ENCODE measurements at regions not wholly inside any gene's neighbourhood (a gene's known extent, or its start where the extent isn't known, plus 50 kb on each side); places are given as distances from the start of the nearest gene placed in this dataset.
A peak's percentile ranks its signal among the peaks of the same experiment; 100 is the strongest.

DNA sequence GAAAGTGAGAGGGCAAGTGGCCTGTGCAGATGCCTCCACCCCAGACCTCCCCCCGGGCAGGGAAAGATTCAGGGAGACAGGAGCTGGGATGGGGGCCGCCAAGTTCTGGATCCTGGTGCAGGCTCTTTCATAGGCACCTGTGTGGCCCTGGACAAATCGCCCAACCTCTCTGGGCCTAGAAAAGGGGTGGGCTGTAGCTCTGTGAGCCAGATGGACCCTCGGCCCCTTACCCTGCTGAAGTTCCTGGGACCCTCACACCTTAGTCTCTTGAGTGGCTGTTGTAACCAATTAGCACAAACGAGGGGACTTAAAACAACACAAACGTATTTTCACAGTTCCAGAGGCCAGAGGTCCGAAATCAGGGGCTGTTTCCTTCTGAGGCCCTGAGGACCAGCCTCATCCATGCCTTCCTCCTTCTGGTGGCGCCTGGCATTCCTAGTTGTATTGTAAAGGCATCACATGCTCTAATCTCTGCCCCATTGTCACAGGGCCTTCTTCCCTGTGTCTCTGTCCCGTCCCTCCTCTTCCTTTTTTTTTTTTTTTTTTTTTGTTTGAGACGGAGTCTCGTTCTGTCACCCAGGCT is 352.6 kb downstream of the SEC14L1 start:
- DNase-seq, result peak; percentile 47 to 76

DNA sequence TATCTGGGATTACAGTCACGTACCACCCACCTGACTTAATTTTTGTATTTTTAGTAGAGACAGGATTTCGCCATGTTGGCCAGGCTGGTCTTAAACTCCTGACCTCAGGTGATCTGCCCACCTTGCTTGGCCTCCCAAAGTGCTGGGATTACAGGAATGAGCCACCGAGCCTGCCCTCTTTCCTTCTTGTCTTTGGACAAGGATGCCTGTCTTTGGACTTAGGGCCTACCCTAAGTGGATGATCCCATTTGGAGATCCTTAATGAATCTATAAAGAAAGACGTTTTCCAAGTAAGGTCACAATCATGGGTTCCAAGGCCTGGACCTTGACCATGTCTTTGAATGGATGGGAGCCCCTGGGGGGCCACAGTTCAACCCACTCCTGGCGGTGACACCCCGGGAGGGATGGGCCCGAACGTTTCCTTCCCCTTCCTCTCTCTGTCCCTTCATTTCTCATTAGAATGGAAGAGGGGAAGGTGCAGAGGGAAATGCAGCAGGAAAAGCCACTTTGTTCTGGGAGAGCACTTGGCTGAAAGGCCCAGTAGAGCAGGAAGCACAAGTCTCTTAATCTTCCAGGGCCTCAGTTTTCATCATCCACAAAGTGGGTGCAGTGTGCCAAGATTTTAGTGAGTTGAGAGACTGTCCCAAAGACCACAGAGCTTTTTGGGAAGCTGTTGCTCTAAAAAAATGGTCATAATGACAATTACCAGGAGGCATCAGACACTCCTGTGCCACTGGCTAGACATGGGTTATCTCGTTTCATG is 353.3 kb downstream of the SEC14L1 start:
- peak in 1 of 2 donors; percentile 5 for DNase-seq

DNA sequence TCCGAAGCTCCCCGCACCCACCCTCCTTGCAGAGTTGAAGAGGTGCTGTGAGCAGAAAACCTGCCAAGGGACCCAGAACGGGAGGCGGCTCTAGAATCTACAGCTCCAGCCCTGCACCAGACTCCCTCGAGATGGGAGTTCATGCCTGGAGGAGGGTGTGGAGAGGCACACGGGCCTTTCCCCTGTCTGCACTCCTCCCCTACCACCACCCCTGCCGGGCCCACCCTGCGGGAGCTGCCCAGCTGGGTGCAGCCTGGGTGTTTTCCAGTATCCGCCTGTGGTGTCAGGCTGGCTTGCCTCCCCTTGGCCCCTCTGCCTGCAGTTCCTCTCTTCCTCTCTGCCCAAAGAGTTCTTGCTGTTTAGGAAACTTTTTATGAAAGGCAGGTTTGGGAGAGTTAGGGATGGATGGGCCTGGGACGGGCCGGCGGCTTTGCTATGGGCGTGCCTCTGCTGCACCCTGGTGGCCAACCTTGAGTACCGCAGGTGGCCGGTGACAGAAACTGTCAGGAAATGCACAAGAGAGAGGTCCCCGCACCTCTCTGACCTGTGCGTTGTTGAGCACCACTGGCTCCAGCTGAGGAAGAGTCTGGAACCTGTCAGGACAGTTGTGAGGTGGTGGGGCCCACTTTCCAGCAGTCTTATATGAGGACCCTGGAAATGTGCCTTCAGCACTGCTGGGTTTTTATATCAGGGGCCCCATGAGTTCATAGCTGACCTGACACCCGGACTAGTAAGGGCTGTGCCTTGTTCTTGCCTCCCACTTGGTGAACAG is 354.1 kb downstream of the SEC14L1 start:
- peak; percentile 44 to 86 for DNase-seq

- no peak for DNase-seq
These were observed 354.8 kb downstream of the SEC14L1 start for GRCh38 chr17:77495575-77495974.

GRCh38 chr17:77496401-77496801 is 355.6 kb downstream of the SEC14L1 start:
- no peak for DNase-seq

- no peak for DNase-seq
These were observed 356.2 kb downstream of the SEC14L1 start for GRCh38 chr17:77496831-77497577.

DNA sequence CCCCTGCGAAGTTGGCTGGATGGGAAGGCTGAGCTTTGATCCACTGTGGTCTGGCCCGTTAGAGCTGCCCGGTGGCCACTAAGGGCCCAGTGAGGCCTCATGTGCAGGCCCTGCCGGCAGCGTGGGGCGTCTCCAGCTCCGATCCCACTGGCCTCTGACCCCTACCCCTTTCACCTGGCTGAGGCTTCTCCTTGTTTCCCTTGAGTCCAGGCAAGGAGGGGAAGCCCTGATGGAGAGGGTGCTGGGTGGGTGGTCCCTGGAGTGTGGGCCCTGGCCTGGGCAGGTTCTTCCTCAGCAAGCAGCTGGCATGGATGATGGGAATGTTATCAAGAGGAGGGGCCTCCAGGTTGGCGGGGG is 356.8 kb downstream of the SEC14L1 start:
- no peak for DNase-seq

DNA sequence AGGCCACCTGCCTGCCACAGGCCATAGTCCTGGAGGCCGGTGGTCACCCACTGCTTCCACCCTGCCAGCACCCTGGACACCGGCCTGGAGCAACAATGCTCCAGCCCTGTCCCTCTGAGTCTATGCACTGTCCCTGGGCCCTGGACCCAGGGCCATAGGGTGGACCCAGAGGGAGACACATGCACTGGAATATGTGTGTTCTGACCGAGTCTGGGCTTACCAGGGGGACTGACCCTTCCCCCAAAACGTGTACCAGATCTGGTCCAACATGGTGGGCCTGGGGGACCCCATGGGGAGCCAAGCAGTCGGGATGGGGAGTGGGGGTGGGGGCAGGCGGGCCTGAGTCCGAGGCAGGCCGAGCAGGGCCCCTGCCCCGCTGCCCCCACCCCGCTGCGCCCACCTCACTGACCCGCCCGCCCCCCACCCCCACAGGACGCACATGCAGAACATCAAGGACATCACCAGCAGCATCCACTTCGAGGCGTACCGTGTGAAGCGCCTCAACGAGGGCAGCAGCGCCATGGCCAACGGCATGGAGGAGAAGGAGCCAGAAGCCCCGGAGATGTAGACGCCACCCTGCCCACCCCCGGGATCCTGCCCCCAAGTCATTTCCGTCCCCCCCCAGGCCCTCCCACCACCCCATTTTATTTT is 357.4 kb downstream of the SEC14L1 start:
- DNase-seq, result no peak

DNA sequence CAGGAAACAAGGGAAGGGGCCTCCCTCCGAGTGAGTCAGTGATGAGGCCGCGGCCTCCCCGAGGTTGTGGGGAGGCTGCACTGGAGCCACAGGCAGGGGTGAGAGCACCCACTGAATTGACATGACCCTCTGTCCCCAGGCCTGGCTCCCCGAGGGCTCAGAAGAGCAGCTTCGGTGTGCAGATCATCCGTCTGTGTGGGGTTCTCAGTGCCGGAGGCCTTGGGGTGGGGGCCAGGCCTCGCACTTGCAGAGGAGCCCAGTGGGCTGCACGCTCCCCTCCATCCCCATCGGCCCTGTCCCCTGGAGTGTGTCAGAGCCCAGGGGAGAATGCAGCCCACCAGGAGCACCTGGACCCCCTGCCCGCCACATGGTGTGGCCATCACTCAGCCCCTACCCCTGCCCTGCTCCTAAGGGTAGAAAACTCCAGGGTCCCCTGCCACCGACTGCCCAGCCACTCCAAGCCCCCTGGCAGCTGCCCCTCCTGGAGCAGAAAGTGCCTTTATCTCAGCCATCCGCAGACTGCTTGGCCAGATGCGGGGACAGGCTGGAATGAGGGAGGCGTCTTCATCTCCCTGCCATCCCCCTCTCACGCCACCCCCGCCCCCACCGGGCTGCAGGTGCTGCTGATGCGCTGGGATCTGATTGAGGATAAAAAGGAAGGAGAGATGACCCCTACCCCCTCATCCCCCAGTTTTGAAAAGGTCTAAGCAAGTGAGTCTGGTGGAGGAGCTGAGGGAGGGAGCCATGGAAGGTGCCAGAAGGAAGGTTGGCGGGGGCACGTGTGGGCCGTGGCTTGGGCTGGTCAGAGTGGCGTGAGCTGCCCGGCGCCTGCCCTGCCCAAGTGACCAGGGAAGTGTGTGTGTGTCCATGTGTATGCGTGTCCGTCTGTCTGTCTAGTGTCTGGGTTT is 358.3 kb downstream of the SEC14L1 start:
- DNase-seq, result no peak

- no peak for DNase-seq
These were observed 359.1 kb downstream of the SEC14L1 start for GRCh38 chr17:77499699-77500435.

DNA sequence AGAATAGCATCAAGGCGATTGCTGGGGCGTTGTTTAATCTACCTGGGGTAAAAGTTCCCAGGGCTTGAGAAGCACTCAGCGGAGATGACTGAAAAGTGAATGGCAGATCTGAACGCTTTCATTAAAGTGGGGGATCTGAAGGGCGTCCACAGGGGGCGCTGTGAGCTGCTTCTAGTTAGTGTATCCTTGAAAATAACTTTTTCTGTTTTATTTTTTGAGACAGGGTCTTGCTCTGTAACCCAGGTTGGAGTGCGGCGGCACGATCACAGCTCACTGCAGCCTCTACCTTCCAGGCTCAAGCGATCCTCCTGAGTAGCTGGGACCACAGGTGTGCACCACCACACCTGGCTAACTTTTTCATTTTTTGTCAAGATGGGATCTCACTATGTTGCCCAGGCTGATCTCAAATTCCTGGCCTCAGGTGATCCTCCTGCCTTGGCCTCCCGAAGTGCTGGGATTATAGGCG is 360.4 kb downstream of the SEC14L1 start:
- peak in 1 of 2 donors; percentile 53 for DNase-seq

GRCh38 chr17:77501751-77502625 is 361.2 kb downstream of the SEC14L1 start:
- no peak for DNase-seq

- no peak for DNase-seq
These were observed 362.0 kb downstream of the SEC14L1 start for GRCh38 chr17:77502626-77503292.

- no peak for DNase-seq
These were observed 362.5 kb downstream of the SEC14L1 start for GRCh38 chr17:77503293-77503655.

- DNase-seq, result no peak
These were observed 363.3 kb downstream of the SEC14L1 start for GRCh38 chr17:77503916-77504651.

GRCh38 chr17:77504652-77505155 is 363.9 kb downstream of the SEC14L1 start:
- no peak for DNase-seq

DNA sequence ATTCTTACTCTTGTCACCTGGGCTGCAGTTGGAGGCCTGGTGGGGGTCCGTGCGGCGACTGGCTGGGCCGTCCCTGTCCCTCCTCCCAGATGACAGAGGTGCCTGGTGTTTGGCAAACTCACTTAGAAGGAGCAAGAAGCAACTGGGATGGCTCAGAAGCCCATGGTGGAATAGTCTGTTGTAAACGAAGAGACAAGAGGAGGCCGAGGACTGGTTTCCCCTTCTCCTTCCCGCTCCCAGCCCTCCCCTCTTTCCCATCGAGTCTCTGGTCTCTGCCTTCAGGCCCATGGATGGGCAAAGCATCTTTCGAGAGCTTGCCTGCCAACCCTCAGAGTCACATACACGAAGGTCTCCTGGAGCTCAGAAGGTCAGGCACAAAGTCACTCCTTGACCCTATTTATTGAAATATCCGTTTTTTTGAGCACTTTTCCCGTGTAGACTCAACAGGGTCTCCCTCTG is 364.4 kb downstream of the SEC14L1 start:
- DNase-seq, result no peak

- no peak for DNase-seq
These were observed 365.7 kb downstream of the SEC14L1 start for GRCh38 chr17:77506371-77506991.
